A673 (cell line): ENCODE measurements at regions not wholly inside any gene's neighbourhood (a gene's known extent, or its start where the extent isn't known, plus 50 kb on each side); places are given as distances from the start of the nearest gene placed in this dataset.

Experiments used
- BruUV-seq: library from RNA; stranded (reverse); fragments of 400-500 nt; replicated peaks from 2 replicates; lab custom pipeline; 2021; lab: Mats Ljungman, UMichigan
- CTCF ChIA-PET: fragments of 300-600 bp; sonication (Branson Sonifier 250); formaldehyde crosslinking; loops from one replicate; lab custom pipeline; 2022; ENCODE audit warnings: antibody characterized with exemption; lab: Charles Lee
- POLR2A ChIA-PET: fragments of 300-600 bp; sonication (Branson Sonifier 250); formaldehyde crosslinking; loops from one replicate; lab custom pipeline; 2022; ENCODE audit warnings: antibody characterized with exemption; ENCODE audit not compliant: low non-redundant PET; lab: Charles Lee
- DNase-seq: peaks from one replicate; pipeline ENCODE4 v3.0.0-alpha.2; 2015; ENCODE audit warnings: low spot score
- H3K27ac ChIP-seq: fragments of 200-600 bp; sonication (generic); 2 replicates; pipeline ENCODE4 v1.5.1; 2016; ENCODE audit warnings: mixed run types, low read depth, mild to moderate bottlenecking, mixed read lengths, antibody characterized with exemption, low read length; ENCODE audit not compliant: poor library complexity, severe bottlenecking
- H3K27me3 ChIP-seq: fragments of 200-600 bp; sonication (generic); replicated peaks from 2 replicates; pipeline ENCODE4 v1.6.1; 2017; ENCODE audit warnings: mixed run types, low read depth, mild to moderate bottlenecking, mixed read lengths, antibody characterized with exemption, low read length; ENCODE audit not compliant: insufficient read depth, poor library complexity
- H3K36me3 ChIP-seq: fragments of 200-600 bp; sonication (generic); 2 replicates; pipeline ENCODE4 v1.6.1; 2016; ENCODE audit warnings: mixed run types, mild to moderate bottlenecking, mixed read lengths, antibody characterized with exemption, low read length; ENCODE audit not compliant: insufficient read depth, poor library complexity, severe bottlenecking
- H3K4me1 ChIP-seq: fragments of 200-600 bp; sonication (generic); 2 replicates; pipeline ENCODE4 v1.6.1; 2017; ENCODE audit warnings: mixed run types, mild to moderate bottlenecking, mixed read lengths, antibody characterized with exemption, low read length; ENCODE audit not compliant: insufficient read depth, poor library complexity, severe bottlenecking
- H3K4me3 ChIP-seq: fragments of 200-600 bp; sonication (generic); 2 replicates; pipeline ENCODE4 v1.5.1; 2016; ENCODE audit warnings: low read depth, mixed run types, mild to moderate bottlenecking, mixed read lengths, low read length; ENCODE audit not compliant: poor library complexity, severe bottlenecking
- H3K9me3 ChIP-seq: fragments of 200-600 bp; sonication (generic); 2 replicates; pipeline ENCODE4 v1.6.1; 2016; ENCODE audit warnings: mixed run types, low read depth, mild to moderate bottlenecking, mixed read lengths, antibody characterized with exemption, low read length; ENCODE audit not compliant: poor library complexity, severe bottlenecking
- CTCF ChIP-seq: fragments of 300-800, 200-600 bp; sonication (generic); conservative IDR thresholded peaks from 2 replicates; pipeline ENCODE4 v1.5.1; 2017; ENCODE audit warnings: low read depth, mild to moderate bottlenecking, antibody characterized with exemption, low read length, moderate library complexity, mixed read lengths
- EZH2 ChIP-seq: fragments of 200-600 bp; sonication (generic); IDR thresholded peaks from 2 replicates; pipeline ENCODE4 v1.6.1; 2017; ENCODE audit warnings: borderline replicate concordance, low read depth, mild to moderate bottlenecking, mixed read lengths, antibody characterized with exemption, low read length; ENCODE audit not compliant: poor library complexity, severe bottlenecking
- intact Hi-C: fragments of 100-400 bp; cut with micrococcal nuclease; formaldehyde crosslinking; loops from one replicate; pipeline ENCODE4 v1.10.0; 2022; ENCODE audit not compliant: unreplicated experiment

GRCh38 chr1:38265293-38266196, 219.0 kb upstream of the POU3F1 start:
- Histone ChIP-seq H3K4me3 (no peak overlapping the region), H3K4me1 (no peaks in the 10 kb centered on the region)
- CTCF ChIA-PET: no interaction called here

GRCh38 chr1:38263438-38263837, 216.8 kb upstream of the POU3F1 start:
- no peak overlapping the region for H3K4me3 ChIP-seq
- BruUV-seq: no TSS peak
- no peaks in the 10 kb centered on the region for H3K9me3 ChIP-seq
- no peaks in the 10 kb centered on the region for H3K4me1 ChIP-seq
- H3K36me3 ChIP-seq: no peaks in the 10 kb centered on the region
- ChIA-PET CTCF (no interaction called here), POLR2A (no interaction called here)
- TF ChIP-seq EZH2: no peak
- no peak for TF ChIP-seq CTCF
- no peak overlapping the region for H3K27ac ChIP-seq
- no peak for DNase-seq
- intact Hi-C loops: no loop called here
- no peaks in the 10 kb centered on the region for H3K27me3 ChIP-seq

More at GRCh38 chr1:38265293-38266196, 219.0 kb upstream of the POU3F1 start:
- POLR2A ChIA-PET: no interaction called here
- Histone ChIP-seq H3K36me3 (no peaks in the 10 kb centered on the region), H3K27ac (no peak overlapping the region), H3K27me3 (no peaks in the 10 kb centered on the region), H3K9me3 (no peaks in the 10 kb centered on the region)
- BruUV-seq: no TSS peak
- intact Hi-C loops: no loop called here
- no peak for DNase-seq
- no peak for TF ChIP-seq EZH2
- TF ChIP-seq CTCF: no peak

- POLR2A ChIA-PET: no interaction called here
- H3K27me3 ChIP-seq: no peaks in the 10 kb centered on the region
- intact Hi-C loops: no loop called here
- no peak overlapping the region for H3K4me3 ChIP-seq
- no peaks in the 10 kb centered on the region for H3K9me3 ChIP-seq
- no peaks in the 10 kb centered on the region for H3K4me1 ChIP-seq
- no peaks in the 10 kb centered on the region for H3K36me3 ChIP-seq
- no peak for DNase-seq
- CTCF ChIA-PET: no interaction called here
- no TSS peak for BruUV-seq
- no peak overlapping the region for H3K27ac ChIP-seq
- no peak for TF ChIP-seq EZH2
- no peak for TF ChIP-seq CTCF
Measured at GRCh38 chr1:38261574-38261973, 215.0 kb upstream of the POU3F1 start.
